HG02840 (cell line): ENCODE measurements at regions not wholly inside any gene's neighbourhood (a gene's known extent, or its start where the extent isn't known, plus 50 kb on each side); places are given as distances from the start of the nearest gene placed in this dataset.
"Not testable (repeated sequence)": the region's sequence is repeated elsewhere in the genome, so short reads cannot be mapped to it uniquely, and the experiment has no call there.

Experiments
- ATAC-seq: cut with Tn5 transposase; IDR thresholded peaks from one replicate; pipeline ENCODE4 v1.9.1; 2021; ENCODE audit warnings: mild to moderate bottlenecking, moderate library complexity, moderate number of reproducible peaks; ENCODE audit not compliant: unreplicated experiment, low FRiP score

GRCh38 chr5:28451483-28451882, 1413.1 kb upstream of the CDH9 start:
- ATAC-seq, result no peak

- ATAC-seq, result no peak
These were observed 1412.6 kb upstream of the CDH9 start for GRCh38 chr5:28450997-28451396.

GRCh38 chr5:28448791-28449190, 1410.4 kb upstream of the CDH9 start:
- ATAC-seq, result no peak

GRCh38 chr5:28430565-28431178, 1392.3 kb upstream of the CDH9 start:
- no peak for ATAC-seq

GRCh38 chr5:28421141-28421540, 1382.8 kb upstream of the CDH9 start:
- ATAC-seq, result no peak

- no peak for ATAC-seq
These were observed 1377.5 kb upstream of the CDH9 start for GRCh38 chr5:28415791-28416443.

- no peak for ATAC-seq
These were observed 1376.2 kb upstream of the CDH9 start for GRCh38 chr5:28414619-28415018.

GRCh38 chr5:28408651-28409050, 1370.3 kb upstream of the CDH9 start:
- no peak for ATAC-seq

- no peak for ATAC-seq
These were observed 1369.8 kb upstream of the CDH9 start for GRCh38 chr5:28408186-28408585.

- ATAC-seq, result no peak
These were observed 1366.1 kb upstream of the CDH9 start for GRCh38 chr5:28404363-28405071.

GRCh38 chr5:28403846-28404245, 1365.5 kb upstream of the CDH9 start:
- ATAC-seq, result no peak

GRCh38 chr5:28402590-28403301, 1364.4 kb upstream of the CDH9 start:
- no peak for ATAC-seq

- ATAC-seq, result no peak
These were observed 1361.7 kb upstream of the CDH9 start for GRCh38 chr5:28400076-28400475.

- ATAC-seq, result no peak
These were observed 1360.8 kb upstream of the CDH9 start for GRCh38 chr5:28399211-28399610.

GRCh38 chr5:28398185-28398584, 1359.8 kb upstream of the CDH9 start:
- ATAC-seq, result no peak

- ATAC-seq, result no peak
These were observed 1359.1 kb upstream of the CDH9 start for GRCh38 chr5:28397502-28397941.

- ATAC-seq, result no peak
These were observed 1352.9 kb upstream of the CDH9 start for GRCh38 chr5:28391277-28391676.

GRCh38 chr5:28390341-28390740, 1352.0 kb upstream of the CDH9 start:
- no peak for ATAC-seq

- ATAC-seq, result not testable (repeated sequence)
These were observed 1351.3 kb upstream of the CDH9 start for GRCh38 chr5:28389727-28390126.

- ATAC-seq, result no peak
These were observed 1350.0 kb upstream of the CDH9 start for GRCh38 chr5:28388428-28388827.

- ATAC-seq, result no peak
These were observed 1348.3 kb upstream of the CDH9 start for GRCh38 chr5:28386712-28387111.
